ENCODE measurements at regions not wholly inside any gene's neighbourhood (a gene's known extent, or its start where the extent isn't known, plus 50 kb on each side); places are given as distances from the start of the nearest gene placed in this dataset.

- intact Hi-C loops (cut with micrococcal nuclease) = no loop called here
- no peak overlapping the region for H3K27ac ChIP-seq (ENCODE audit: low read depth, low read length)
- Mint-ChIP-seq H3K27me3 (no peaks in the 10 kb centered on the region), H3K36me3 (no peaks in the 10 kb centered on the region), H3K27ac (no peak overlapping the region), H3K9me3 (peaks cover 0 to 5% (median 0%) of the 10 kb centered on the region in 8 donors), H3K4me3 (no peak overlapping the region), H3K4me1 (no peaks in the 10 kb centered on the region)
- ChIA-PET POLR2A (ENCODE audit: partially characterized antibody) (no interaction called here), CTCF (ENCODE audit: partially characterized antibody) (no interaction called here)
- no peak for DNase-seq
- H3K4me1 ChIP-seq (ENCODE audit: insufficient read depth, low read length) = no peaks in the 10 kb centered on the region
- no peaks in the 10 kb centered on the region for H3K9me3 ChIP-seq (ENCODE audit: control insufficient read depth in 1 of 2, low read length in 2 of 2)
- no peaks in the 10 kb centered on the region for H3K36me3 ChIP-seq (ENCODE audit: insufficient read depth, low read length)
- no peak overlapping the region for H3K4me3 ChIP-seq (ENCODE audit: low read length in 2 of 2)
- H3K27me3 ChIP-seq (ENCODE audit: insufficient read depth, low read length) = no peaks in the 10 kb centered on the region
Observed at GRCh38 chr18:1999387-1999786, 571.9 kb downstream of the METTL4 start.

GRCh38 chr18:2002151-2002550, 569.2 kb downstream of the METTL4 start:
- H3K4me3 ChIP-seq (ENCODE audit: low read length in 2 of 2) = no peak overlapping the region
- ChIA-PET POLR2A (ENCODE audit: partially characterized antibody) (no interaction called here), CTCF (ENCODE audit: partially characterized antibody) (no interaction called here)
- DNase-seq = no peak
- H3K4me3 Mint-ChIP-seq = no peak overlapping the region
- no peaks in the 10 kb centered on the region for H3K36me3 ChIP-seq (ENCODE audit: insufficient read depth, low read length)
- H3K27me3 ChIP-seq (ENCODE audit: insufficient read depth, low read length) = no peaks in the 10 kb centered on the region
- H3K27ac ChIP-seq (ENCODE audit: low read depth, low read length) = no peak overlapping the region
- H3K36me3 Mint-ChIP-seq = no peaks in the 10 kb centered on the region
- peaks cover 0 to 5% (median 0%) of the 10 kb centered on the region in 8 donors for H3K9me3 Mint-ChIP-seq
- no peaks in the 10 kb centered on the region for H3K4me1 Mint-ChIP-seq
- H3K27ac Mint-ChIP-seq = no peak overlapping the region
- intact Hi-C loops (cut with micrococcal nuclease) = no loop called here
- no peaks in the 10 kb centered on the region for H3K27me3 Mint-ChIP-seq
- no peaks in the 10 kb centered on the region for H3K9me3 ChIP-seq (ENCODE audit: control insufficient read depth in 1 of 2, low read length in 2 of 2)
- H3K4me1 ChIP-seq (ENCODE audit: insufficient read depth, low read length) = no peaks in the 10 kb centered on the region

- H3K4me3 ChIP-seq (ENCODE audit: low read length in 2 of 2) = no peak overlapping the region
- Mint-ChIP-seq H3K9me3 (peaks cover 0 to 5% (median 0%) of the 10 kb centered on the region in 8 donors), H3K4me1 (no peaks in the 10 kb centered on the region), H3K27ac (no peak overlapping the region), H3K36me3 (no peaks in the 10 kb centered on the region), H3K27me3 (no peaks in the 10 kb centered on the region), H3K4me3 (no peak overlapping the region)
- H3K36me3 ChIP-seq (ENCODE audit: insufficient read depth, low read length) = no peaks in the 10 kb centered on the region
- intact Hi-C loops (cut with micrococcal nuclease) = no loop called here
- no peaks in the 10 kb centered on the region for H3K9me3 ChIP-seq (ENCODE audit: control insufficient read depth in 1 of 2, low read length in 2 of 2)
- H3K27ac ChIP-seq (ENCODE audit: low read depth, low read length) = no peak overlapping the region
- ChIA-PET POLR2A (ENCODE audit: partially characterized antibody) (no interaction called here), CTCF (ENCODE audit: partially characterized antibody) (no interaction called here)
- H3K4me1 ChIP-seq (ENCODE audit: insufficient read depth, low read length) = no peaks in the 10 kb centered on the region
- DNase-seq = no peak
- H3K27me3 ChIP-seq (ENCODE audit: insufficient read depth, low read length) = no peaks in the 10 kb centered on the region
Observed at GRCh38 chr18:2002604-2003003, 568.7 kb downstream of the METTL4 start.

GRCh38 chr18:2009942-2010697, 561.2 kb downstream of the METTL4 start:
- POLR2A ChIA-PET (ENCODE audit: partially characterized antibody) = no interaction called here
- no peaks in the 10 kb centered on the region for H3K4me1 Mint-ChIP-seq
- Histone ChIP-seq H3K9me3 (ENCODE audit: control insufficient read depth in 1 of 2, low read length in 2 of 2) (no peaks in the 10 kb centered on the region), H3K27me3 (ENCODE audit: insufficient read depth, low read length) (no peaks in the 10 kb centered on the region), H3K36me3 (ENCODE audit: insufficient read depth, low read length) (no peaks in the 10 kb centered on the region), H3K4me1 (ENCODE audit: insufficient read depth, low read length) (no peaks in the 10 kb centered on the region), H3K4me3 (ENCODE audit: low read length in 2 of 2) (no peak overlapping the region), H3K27ac (ENCODE audit: low read depth, low read length) (no peak overlapping the region)
- H3K9me3 Mint-ChIP-seq = no peaks in the 10 kb centered on the region
- CTCF ChIA-PET (ENCODE audit: partially characterized antibody) = no interaction called here
- no peak for DNase-seq
- no peaks in the 10 kb centered on the region for H3K27me3 Mint-ChIP-seq
- H3K36me3 Mint-ChIP-seq = no peaks in the 10 kb centered on the region
- no peak overlapping the region for H3K27ac Mint-ChIP-seq
- intact Hi-C loops (cut with micrococcal nuclease) = no loop called here
- no peak overlapping the region for H3K4me3 Mint-ChIP-seq

GRCh38 chr18:2027016-2027415, 544.3 kb downstream of the METTL4 start:
- no peaks in the 10 kb centered on the region for H3K27me3 ChIP-seq (ENCODE audit: insufficient read depth, low read length)
- H3K4me3 ChIP-seq (ENCODE audit: low read length in 2 of 2) = no peak overlapping the region
- H3K9me3 Mint-ChIP-seq = no peaks in the 10 kb centered on the region
- no peaks in the 10 kb centered on the region for H3K36me3 ChIP-seq (ENCODE audit: insufficient read depth, low read length)
- no peaks in the 10 kb centered on the region for H3K36me3 Mint-ChIP-seq
- no peaks in the 10 kb centered on the region for H3K9me3 ChIP-seq (ENCODE audit: control insufficient read depth in 1 of 2, low read length in 2 of 2)
- H3K4me1 ChIP-seq (ENCODE audit: insufficient read depth, low read length) = no peaks in the 10 kb centered on the region
- POLR2A ChIA-PET (ENCODE audit: partially characterized antibody) = no interaction called here
- no peaks in the 10 kb centered on the region for H3K4me1 Mint-ChIP-seq
- CTCF ChIA-PET (ENCODE audit: partially characterized antibody) = no interaction called here
- H3K4me3 Mint-ChIP-seq = no peak overlapping the region
- intact Hi-C loops (cut with micrococcal nuclease) = no loop called here
- DNase-seq = no peak
- no peak overlapping the region for H3K27ac ChIP-seq (ENCODE audit: low read depth, low read length)
- no peak overlapping the region for H3K27ac Mint-ChIP-seq
- no peaks in the 10 kb centered on the region for H3K27me3 Mint-ChIP-seq

- Mint-ChIP-seq H3K36me3 (no peaks in the 10 kb centered on the region), H3K4me1 (no peaks in the 10 kb centered on the region), H3K27me3 (no peaks in the 10 kb centered on the region), H3K27ac (no peak overlapping the region), H3K9me3 (no peaks in the 10 kb centered on the region), H3K4me3 (no peak overlapping the region)
- H3K27me3 ChIP-seq (ENCODE audit: insufficient read depth, low read length) = no peaks in the 10 kb centered on the region
- no peak for DNase-seq
- no peaks in the 10 kb centered on the region for H3K36me3 ChIP-seq (ENCODE audit: insufficient read depth, low read length)
- no peaks in the 10 kb centered on the region for H3K4me1 ChIP-seq (ENCODE audit: insufficient read depth, low read length)
- H3K4me3 ChIP-seq (ENCODE audit: low read length in 2 of 2) = no peak overlapping the region
- CTCF ChIA-PET (ENCODE audit: partially characterized antibody) = no interaction called here
- no peaks in the 10 kb centered on the region for H3K9me3 ChIP-seq (ENCODE audit: control insufficient read depth in 1 of 2, low read length in 2 of 2)
- intact Hi-C loops (cut with micrococcal nuclease) = no loop called here
- POLR2A ChIA-PET (ENCODE audit: partially characterized antibody) = no interaction called here
- H3K27ac ChIP-seq (ENCODE audit: low read depth, low read length) = no peak overlapping the region
Observed at GRCh38 chr18:2027756-2028155, 543.5 kb downstream of the METTL4 start.

GRCh38 chr18:2028986-2029385, 542.3 kb downstream of the METTL4 start:
- DNase-seq = no peak
- Mint-ChIP-seq H3K27ac (no peak overlapping the region), H3K4me1 (no peaks in the 10 kb centered on the region), H3K9me3 (no peaks in the 10 kb centered on the region), H3K36me3 (no peaks in the 10 kb centered on the region), H3K27me3 (no peaks in the 10 kb centered on the region), H3K4me3 (no peak overlapping the region)
- Histone ChIP-seq H3K4me1 (ENCODE audit: insufficient read depth, low read length) (no peaks in the 10 kb centered on the region), H3K27me3 (ENCODE audit: insufficient read depth, low read length) (no peaks in the 10 kb centered on the region), H3K36me3 (ENCODE audit: insufficient read depth, low read length) (no peaks in the 10 kb centered on the region), H3K4me3 (ENCODE audit: low read length in 2 of 2) (no peak overlapping the region), H3K27ac (ENCODE audit: low read depth, low read length) (no peak overlapping the region), H3K9me3 (ENCODE audit: control insufficient read depth in 1 of 2, low read length in 2 of 2) (no peaks in the 10 kb centered on the region)
- POLR2A ChIA-PET (ENCODE audit: partially characterized antibody) = no interaction called here
- intact Hi-C loops (cut with micrococcal nuclease) = no loop called here
- CTCF ChIA-PET (ENCODE audit: partially characterized antibody) = no interaction called here

- Mint-ChIP-seq H3K4me1 (no peaks in the 10 kb centered on the region), H3K36me3 (no peaks in the 10 kb centered on the region), H3K27me3 (no peaks in the 10 kb centered on the region), H3K4me3 (no peak overlapping the region), H3K27ac (no peak overlapping the region), H3K9me3 (no peaks in the 10 kb centered on the region)
- no peaks in the 10 kb centered on the region for H3K27me3 ChIP-seq (ENCODE audit: insufficient read depth, low read length)
- intact Hi-C loops (cut with micrococcal nuclease) = no loop called here
- no peaks in the 10 kb centered on the region for H3K36me3 ChIP-seq (ENCODE audit: insufficient read depth, low read length)
- ChIA-PET CTCF (ENCODE audit: partially characterized antibody) (no interaction called here), POLR2A (ENCODE audit: partially characterized antibody) (no interaction called here)
- no peaks in the 10 kb centered on the region for H3K4me1 ChIP-seq (ENCODE audit: insufficient read depth, low read length)
- no peak overlapping the region for H3K4me3 ChIP-seq (ENCODE audit: low read length in 2 of 2)
- DNase-seq = no peak
- H3K9me3 ChIP-seq (ENCODE audit: control insufficient read depth in 1 of 2, low read length in 2 of 2) = no peaks in the 10 kb centered on the region
- no peak overlapping the region for H3K27ac ChIP-seq (ENCODE audit: low read depth, low read length)
Observed at GRCh38 chr18:2030647-2031046, 540.7 kb downstream of the METTL4 start.
